GM21526 (cell line): ENCODE measurements at regions not wholly inside any gene's neighbourhood (a gene's known extent, or its start where the extent isn't known, plus 50 kb on each side); places are given as distances from the start of the nearest gene placed in this dataset.
"Not testable (repeated sequence)": the region's sequence is repeated elsewhere in the genome, so short reads cannot be mapped to it uniquely, and the experiment has no call there.

Source experiments
- ATAC-seq: cut with Tn5 transposase; IDR thresholded peaks from one replicate; pipeline ENCODE4 v1.9.1; 2021; ENCODE audit warnings: moderate library complexity; ENCODE audit not compliant: unreplicated experiment, low FRiP score

DNA sequence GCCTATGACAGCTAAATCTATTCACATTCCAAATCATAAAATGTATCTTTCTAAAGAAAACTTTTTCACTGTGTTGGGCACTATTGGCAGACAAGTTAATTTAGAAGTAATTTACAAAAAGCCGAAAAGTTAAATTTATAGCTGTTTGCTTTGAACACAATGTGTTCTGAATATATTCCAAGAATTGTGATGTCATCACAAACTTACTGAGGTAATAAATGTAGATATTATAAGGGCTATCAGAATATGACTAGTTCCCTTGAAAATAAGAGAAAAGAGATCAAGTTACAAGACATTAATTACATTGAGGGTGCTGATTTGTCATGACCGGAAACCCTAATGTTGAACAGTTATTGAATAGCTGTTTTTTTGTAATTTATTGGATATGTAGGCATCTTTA lies 153.9 kb upstream of the SCN7A start:
- ATAC-seq: no peak

GRCh38 chr2:166643980-166644379 lies 149.9 kb upstream of the SCN7A start:
- no peak for ATAC-seq

DNA sequence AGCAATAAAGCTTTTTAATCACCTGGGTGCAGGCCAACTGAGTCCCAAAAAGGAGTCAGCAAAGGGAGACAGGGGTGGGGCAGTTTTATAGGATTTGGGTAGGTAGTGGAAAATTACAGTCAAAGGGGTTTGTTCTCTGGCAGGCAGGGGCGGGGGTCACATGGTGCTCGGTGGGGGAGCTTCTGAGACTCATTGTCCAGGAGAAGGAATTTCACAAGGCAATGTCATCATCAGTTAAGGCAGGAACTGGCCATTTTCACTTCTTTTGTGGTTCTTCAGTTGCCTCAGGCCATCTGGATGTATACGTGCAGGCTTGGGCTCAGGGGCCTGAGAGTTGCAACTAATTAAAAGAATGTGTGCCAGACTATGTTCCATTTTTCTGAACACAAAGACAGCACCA lies 147.5 kb upstream of the SCN7A start:
- not testable (repeated sequence) for ATAC-seq

GRCh38 chr2:166637051-166637450 lies 143.0 kb upstream of the SCN7A start:
- ATAC-seq: no peak

GRCh38 chr2:166634706-166635105 lies 140.7 kb upstream of the SCN7A start:
- ATAC-seq: no peak

DNA sequence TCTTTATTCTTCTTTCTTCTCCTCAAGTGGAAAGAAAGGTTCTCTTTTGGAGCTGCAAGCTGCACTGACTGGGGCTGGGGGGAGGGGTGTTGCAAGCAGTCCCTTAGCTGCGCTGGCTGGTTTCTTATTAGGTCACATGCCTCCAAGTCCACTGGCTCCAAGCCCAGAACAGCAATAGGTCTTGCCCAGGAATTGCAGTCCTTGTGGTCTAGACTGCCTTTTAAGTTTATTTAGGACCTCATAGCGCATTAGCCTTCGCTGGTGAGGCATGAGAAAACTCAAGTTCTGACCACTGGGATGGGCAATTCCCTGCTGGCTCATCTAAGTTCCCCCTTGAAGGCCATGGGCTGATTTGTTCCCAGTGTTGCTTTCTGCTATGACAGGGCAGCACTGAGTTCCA lies 138.6 kb upstream of the SCN7A start:
- ATAC-seq: no peak

- ATAC-seq: no peak
Measured at GRCh38 chr2:166628478-166629136, 134.6 kb upstream of the SCN7A start.

DNA sequence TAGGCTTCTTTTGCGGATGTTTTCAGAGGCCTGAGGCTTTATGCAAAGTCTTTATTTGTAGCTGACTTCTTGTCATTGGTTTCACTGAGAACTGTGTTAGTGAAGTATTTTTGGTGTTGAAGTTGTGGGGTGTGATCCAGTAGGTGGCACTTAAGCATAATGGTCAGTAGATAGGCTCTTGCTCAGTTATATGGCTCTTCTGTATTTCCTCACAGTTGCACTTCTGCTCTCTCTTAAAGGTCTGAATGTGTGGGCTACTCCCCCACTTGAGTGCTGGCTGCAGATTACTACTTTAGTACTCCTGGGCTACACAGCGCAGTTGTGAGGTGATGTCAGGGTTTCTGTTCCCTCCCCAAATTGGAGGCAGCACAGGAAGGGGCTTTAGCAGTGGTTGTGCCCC lies 133.8 kb upstream of the SCN7A start:
- ATAC-seq: no peak

DNA sequence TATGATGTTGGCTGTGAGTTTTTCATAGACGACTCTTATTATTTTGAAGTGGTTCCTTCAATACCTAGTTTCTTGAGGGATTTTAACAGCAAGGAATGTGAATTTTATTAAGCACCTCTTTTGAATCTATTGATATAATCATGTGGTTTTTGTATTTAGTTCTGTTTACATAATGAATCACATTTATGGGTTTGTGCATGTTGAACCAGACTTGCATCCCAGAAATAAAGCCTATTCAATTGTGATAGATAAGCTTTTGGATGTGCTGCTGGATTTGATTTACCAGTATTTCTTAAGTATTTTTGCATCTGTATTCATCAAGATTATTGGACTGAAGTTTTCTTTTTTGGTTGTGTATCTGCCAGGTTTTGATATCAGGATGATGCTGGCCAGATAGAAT lies 131.6 kb upstream of the SCN7A start:
- ATAC-seq: no peak

- ATAC-seq: no peak
Measured at GRCh38 chr2:166614503-166614902, 120.5 kb upstream of the SCN7A start.

DNA sequence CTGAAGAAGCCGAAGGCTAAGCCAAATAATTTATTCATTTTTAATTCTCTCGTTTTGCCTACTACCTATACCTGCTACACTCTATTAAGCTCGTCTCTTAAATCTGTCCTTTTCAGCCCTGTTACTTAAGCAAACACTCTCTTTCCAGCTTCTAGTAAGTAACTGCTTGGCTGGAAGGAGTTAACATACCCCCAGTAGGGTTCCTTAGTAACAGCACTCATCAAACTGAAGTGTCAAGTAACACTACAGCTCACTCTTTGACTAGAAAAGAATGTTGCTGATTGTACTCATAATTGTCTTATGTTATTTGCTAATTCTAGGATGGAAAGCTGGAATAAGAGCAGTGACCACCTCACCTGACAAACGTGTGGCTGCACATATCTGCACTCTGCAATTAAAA lies 120.0 kb upstream of the SCN7A start:
- ATAC-seq: no peak

DNA sequence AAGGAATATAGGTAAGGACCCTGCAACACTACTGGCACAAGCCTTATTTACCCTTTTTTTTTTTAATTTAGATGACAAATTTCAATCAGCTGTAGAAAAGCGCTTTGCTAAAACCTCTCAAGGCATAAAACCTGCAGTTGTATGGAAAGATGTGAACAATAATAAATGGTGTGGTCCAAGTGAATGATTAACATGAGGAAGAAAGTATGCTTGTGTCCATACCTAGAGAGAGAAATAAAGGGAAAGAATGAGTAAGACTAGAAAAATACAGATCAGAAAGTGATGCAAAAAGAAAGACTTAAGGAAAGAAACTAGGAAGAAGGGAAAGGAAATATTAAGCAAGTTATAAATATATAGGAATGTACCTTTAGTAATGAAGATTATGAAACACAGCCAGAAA lies 119.2 kb upstream of the SCN7A start:
- no peak for ATAC-seq

GRCh38 chr2:166612214-166612613 lies 118.2 kb upstream of the SCN7A start:
- no peak for ATAC-seq

- ATAC-seq: no peak
Measured at GRCh38 chr2:166610913-166611305, 116.9 kb upstream of the SCN7A start.

DNA sequence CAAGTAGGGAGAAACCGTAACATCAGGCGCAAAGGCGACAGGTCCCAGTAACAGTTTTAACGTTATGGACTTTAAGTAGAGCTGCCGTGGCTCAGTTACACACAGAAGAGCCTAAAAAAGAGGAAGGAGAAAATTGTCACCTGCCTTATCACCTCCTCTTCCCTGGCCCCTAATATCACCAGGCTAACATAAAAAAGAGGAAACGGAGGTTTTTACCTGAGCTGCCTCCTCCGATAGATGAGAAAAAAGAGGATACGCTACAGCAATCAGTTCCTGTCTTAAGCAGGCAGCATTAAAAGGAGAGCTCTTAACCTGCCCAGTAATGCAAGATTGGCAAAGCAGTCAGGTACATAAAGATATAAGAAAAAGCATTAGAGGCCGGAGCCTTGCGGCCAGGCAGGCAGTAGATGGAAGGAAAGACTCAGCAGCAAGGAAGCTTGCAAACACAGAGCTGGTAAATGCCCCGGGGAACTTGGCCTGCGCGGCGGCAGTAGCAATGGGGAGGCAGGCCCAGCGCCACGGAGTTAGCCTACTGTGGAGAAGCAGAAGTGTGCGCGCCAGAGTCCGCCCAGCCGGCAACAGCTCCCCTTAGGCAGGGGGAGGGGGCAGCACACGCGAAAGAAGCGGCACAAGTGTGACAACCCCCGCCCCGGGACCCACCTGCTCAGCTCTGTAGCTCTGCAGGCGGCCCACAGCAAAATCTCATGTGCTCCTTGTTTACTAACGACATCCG lies 116.3 kb upstream of the SCN7A start:
- ATAC-seq: no peak

DNA sequence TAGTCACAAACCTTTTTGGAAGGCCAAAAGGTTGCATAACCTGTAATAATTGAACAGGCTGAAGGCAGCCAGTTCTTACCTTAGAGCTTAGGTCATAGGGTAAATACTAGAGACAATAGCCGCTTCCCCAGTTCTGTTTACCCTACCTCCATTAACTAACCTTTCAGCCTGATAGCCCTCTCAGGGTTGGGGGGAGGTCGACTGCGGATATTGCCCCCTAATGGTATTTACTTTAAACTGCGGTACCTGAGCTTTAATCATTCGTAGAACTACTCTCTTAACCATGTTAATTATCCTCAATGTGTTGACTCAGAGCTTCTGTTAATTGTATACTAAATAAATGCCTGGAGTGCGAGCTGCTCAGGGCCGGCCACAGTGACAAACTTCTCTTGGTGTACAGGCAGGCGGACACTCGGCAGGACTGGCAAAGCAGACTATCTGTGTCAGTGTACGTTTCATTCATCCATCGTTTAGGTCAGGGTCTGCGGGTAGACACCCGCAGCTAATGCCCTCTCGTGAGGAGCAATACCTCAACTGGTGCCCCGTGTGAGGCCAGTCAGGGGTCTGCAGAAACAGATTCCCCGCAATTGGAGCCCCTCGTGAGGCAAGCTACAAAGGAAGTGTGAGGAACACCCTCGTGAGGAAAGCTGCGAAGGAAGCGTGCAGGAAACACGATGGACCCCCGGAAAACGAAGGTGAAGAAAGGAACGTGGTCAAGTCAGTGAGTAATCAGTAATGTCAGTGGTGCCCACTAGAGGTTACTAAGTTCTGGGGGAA lies 115.3 kb upstream of the SCN7A start:
- no peak for ATAC-seq

- ATAC-seq: no peak
Measured at GRCh38 chr2:166607880-166608279, 113.8 kb upstream of the SCN7A start.

GRCh38 chr2:166593403-166593802 lies 99.4 kb upstream of the SCN7A start:
- ATAC-seq: no peak

GRCh38 chr2:166592750-166593149 lies 98.7 kb upstream of the SCN7A start:
- ATAC-seq: no peak

GRCh38 chr2:166591226-166591625 lies 97.2 kb upstream of the SCN7A start:
- ATAC-seq: no peak

- no peak for ATAC-seq
Measured at GRCh38 chr2:166573391-166573790, 79.3 kb upstream of the SCN7A start.

- no peak for ATAC-seq
Measured at GRCh38 chr2:166572937-166573336, 78.9 kb upstream of the SCN7A start.
